EH (cell line): ENCODE measurements at regions not wholly inside any gene's neighbourhood (a gene's known extent, or its start where the extent isn't known, plus 50 kb on each side); places are given as distances from the start of the nearest gene placed in this dataset.
"Not testable (repeated sequence)": the region's sequence is repeated elsewhere in the genome, so short reads cannot be mapped to it uniquely, and the experiment has no call there.

Experiments
- DNase-seq: peaks from one replicate; pipeline ENCODE4 v3.0.0-alpha.2; 2015; ENCODE audit warnings: low read depth

- no peak for DNase-seq
These were observed 669.0 kb downstream of the RWDD3 start for GRCh38 chr1:95903060-95903459.

GRCh38 chr1:95905818-95906395, 671.9 kb downstream of the RWDD3 start:
- no peak for DNase-seq

GRCh38 chr1:95911739-95912138, 677.7 kb downstream of the RWDD3 start:
- not testable (repeated sequence) for DNase-seq

- no peak for DNase-seq
These were observed 682.6 kb downstream of the RWDD3 start for GRCh38 chr1:95916616-95917015.

- DNase-seq, result no peak
These were observed 690.7 kb downstream of the RWDD3 start for GRCh38 chr1:95924684-95925083.

- no peak for DNase-seq
These were observed 692.3 kb downstream of the RWDD3 start for GRCh38 chr1:95926331-95926730.

GRCh38 chr1:95927061-95927460, 693.1 kb downstream of the RWDD3 start:
- no peak for DNase-seq

- DNase-seq, result no peak
These were observed 701.7 kb downstream of the RWDD3 start for GRCh38 chr1:95935719-95936118.

GRCh38 chr1:95941121-95941798, 707.2 kb downstream of the RWDD3 start:
- DNase-seq, result no peak

GRCh38 chr1:95948023-95948422, 714.0 kb downstream of the RWDD3 start:
- DNase-seq, result no peak

- DNase-seq, result no peak
These were observed 717.5 kb downstream of the RWDD3 start for GRCh38 chr1:95951371-95952102.

- no peak for DNase-seq
These were observed 719.0 kb downstream of the RWDD3 start for GRCh38 chr1:95953015-95953414.

- DNase-seq, result no peak
These were observed 720.6 kb downstream of the RWDD3 start for GRCh38 chr1:95954585-95954984.

- DNase-seq, result no peak
These were observed 722.2 kb downstream of the RWDD3 start for GRCh38 chr1:95956215-95956614.

- peak; percentile 2 for DNase-seq
These were observed 723.7 kb downstream of the RWDD3 start for GRCh38 chr1:95957748-95958147.

GRCh38 chr1:95966866-95967265, 732.9 kb downstream of the RWDD3 start:
- no peak for DNase-seq

GRCh38 chr1:95974586-95974985, 740.6 kb downstream of the RWDD3 start:
- DNase-seq, result peak; percentile 41

GRCh38 chr1:95982711-95983110, 738.9 kb upstream of the PTBP2 start:
- DNase-seq, result no peak

GRCh38 chr1:95983831-95984230, 737.8 kb upstream of the PTBP2 start:
- no peak for DNase-seq

- no peak for DNase-seq
These were observed 736.7 kb upstream of the PTBP2 start for GRCh38 chr1:95984798-95985374.

- DNase-seq, result no peak
These were observed 731.6 kb upstream of the PTBP2 start for GRCh38 chr1:95990033-95990432.

GRCh38 chr1:95991787-95992520, 729.6 kb upstream of the PTBP2 start:
- DNase-seq, result no peak
